ENCODE measurements at regions not wholly inside any gene's neighbourhood (a gene's known extent, or its start where the extent isn't known, plus 50 kb on each side); places are given as distances from the start of the nearest gene placed in this dataset.

- DNase-seq (ENCODE audit: low read depth in 4 of 4, low spot score in 1 of 4) = no peak
These were observed 83.6 kb upstream of the ARHGAP5 start for GRCh38 chr14:31993521-31993951.

DNA sequence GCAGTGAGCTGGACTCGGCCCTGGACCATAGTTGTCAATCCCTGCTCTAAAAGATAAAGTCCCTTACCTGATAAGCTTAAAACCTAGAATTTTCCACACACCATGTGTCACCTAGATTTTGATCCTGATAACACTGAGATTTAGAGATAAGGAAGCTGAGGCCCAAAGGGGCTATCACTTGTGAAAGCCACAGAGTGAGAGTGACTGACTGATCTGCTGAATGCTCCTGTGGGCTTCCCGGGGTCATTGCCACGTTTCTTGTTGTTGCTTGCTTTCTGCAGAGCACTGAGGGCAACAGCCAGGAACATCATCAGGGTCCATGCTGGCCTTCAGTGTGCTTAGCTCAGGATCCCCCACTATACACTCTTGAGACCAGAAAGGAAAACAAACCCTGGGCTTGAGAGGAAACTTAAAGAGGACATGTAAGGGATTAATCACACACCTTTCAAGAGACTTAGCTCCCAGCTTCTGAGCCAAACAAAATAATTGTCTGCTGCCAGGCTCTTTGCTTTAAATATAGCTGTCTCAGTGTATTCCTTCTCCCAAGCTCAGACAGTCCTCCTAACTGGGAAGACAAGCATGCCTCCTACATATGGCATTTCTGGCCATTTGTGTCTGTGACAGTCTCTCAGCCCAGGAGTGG, 82.6 kb upstream of the ARHGAP5 start:
- no peak for DNase-seq (ENCODE audit: low read depth in 4 of 4, low spot score in 1 of 4)

DNA sequence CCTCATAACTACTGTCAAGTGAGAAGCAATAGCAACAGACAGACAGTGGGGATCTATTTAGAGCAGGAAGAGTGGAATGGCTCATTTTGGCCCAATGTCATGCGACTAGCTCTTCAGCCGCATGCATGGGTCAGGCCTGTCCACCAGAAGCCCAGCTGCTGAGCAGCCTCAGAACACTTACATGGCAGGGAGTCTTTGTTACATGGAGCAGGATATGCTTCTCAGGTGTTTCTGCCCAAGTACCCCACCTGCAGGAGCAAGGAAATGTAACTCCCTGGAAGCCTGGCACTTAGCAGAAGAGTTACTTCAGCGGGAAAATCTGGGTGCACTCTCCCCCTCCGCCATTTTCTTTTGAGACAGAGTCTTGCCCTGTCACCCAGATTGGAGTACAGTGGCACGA, 73.5 kb upstream of the ARHGAP5 start:
- no peak for DNase-seq (ENCODE audit: low read depth in 4 of 4, low spot score in 1 of 4)

GRCh38 chr14:32004300-32004699, 72.8 kb upstream of the ARHGAP5 start:
- no peak for DNase-seq (ENCODE audit: low read depth in 4 of 4, low spot score in 1 of 4)

DNA sequence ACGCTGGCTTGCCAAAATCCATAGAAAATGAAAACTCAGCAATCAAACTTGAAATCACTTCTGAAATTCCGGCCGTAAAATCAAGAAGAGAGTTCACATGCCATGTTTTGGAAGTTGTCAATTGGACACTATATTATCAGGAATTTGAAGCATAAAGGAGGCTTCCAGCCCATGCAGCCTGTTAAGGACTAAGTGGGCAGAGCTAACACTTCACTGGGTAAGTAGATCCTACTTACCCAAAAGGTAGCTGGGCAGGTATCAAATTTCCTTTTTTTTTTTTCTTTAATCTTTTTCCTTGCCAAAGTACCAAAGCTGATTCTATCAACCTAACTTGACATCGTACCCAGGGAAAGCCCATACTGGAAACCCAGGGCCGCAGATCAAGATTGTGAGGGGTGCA, 71.5 kb upstream of the ARHGAP5 start:
- no peak for DNase-seq (ENCODE audit: low read depth in 4 of 4, low spot score in 1 of 4)

- DNase-seq (ENCODE audit: low read depth in 4 of 4, low spot score in 1 of 4) = no peak
These were observed 70.6 kb upstream of the ARHGAP5 start for GRCh38 chr14:32006263-32007110.

DNA sequence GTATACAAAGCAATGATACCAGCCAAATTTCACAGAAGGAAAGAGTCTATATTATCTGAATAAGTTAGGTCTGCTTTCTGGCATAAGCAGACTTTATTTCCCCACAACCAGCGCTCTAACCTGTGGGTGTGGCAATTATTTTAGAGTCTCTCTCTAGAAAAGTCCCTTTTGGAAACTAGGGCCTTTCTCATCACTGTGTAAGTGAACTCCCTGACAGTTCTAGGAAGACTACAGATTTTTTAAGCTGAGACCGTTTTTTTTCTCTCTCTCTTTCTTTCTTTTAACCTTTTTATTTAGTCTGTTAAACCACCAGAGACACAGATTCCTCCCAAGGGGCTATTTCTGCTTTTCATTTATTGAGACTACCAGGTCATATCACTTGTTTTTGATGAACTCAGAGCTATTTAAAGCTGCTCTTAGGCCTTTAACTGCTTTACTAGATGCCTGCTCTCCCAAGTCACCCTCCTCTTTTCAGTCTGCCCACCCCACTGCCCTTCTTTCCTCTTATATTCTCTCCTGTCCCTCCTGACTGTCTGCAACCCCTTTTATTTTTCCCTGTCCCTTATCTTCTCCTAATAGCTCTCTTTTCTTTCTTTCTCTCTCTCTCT, 69.2 kb upstream of the ARHGAP5 start:
- no peak for DNase-seq (ENCODE audit: low read depth in 4 of 4, low spot score in 1 of 4)

- DNase-seq (ENCODE audit: low read depth in 4 of 4, low spot score in 1 of 4) = no peak
These were observed 68.4 kb upstream of the ARHGAP5 start for GRCh38 chr14:32008602-32009193.

- no peak for DNase-seq (ENCODE audit: low read depth in 4 of 4, low spot score in 1 of 4)
These were observed 67.7 kb upstream of the ARHGAP5 start for GRCh38 chr14:32009221-32009975.

DNA sequence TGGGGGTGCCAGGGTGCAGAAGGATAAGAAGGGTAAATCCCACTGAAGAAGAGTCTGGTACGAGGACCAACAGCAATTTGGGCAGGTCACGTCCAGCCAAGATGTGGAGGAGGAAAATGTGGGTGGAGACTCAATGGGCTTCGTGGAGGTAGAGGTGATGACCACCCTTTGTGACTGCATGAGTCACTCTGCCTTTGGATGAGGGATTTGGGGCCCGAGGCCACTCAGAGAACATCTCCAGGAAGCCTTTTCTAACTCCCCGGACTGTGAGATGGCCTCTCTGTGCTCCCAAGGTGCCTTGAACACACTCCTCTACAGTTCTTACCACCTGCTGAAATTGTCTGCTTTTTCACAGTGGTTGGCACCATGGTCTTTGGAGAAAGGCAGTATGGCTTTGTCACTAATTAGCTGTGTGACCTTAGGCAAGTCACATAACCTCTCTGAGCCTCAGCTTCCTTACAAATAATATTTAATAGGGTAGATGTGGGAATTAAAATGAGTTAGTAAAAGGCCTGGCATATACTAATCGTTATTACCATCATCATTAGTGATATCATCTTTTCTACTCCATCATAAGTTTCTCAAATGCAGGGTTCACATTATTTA, 67.0 kb upstream of the ARHGAP5 start:
- DNase-seq (ENCODE audit: low read depth in 4 of 4, low spot score in 1 of 4) = no peak

DNA sequence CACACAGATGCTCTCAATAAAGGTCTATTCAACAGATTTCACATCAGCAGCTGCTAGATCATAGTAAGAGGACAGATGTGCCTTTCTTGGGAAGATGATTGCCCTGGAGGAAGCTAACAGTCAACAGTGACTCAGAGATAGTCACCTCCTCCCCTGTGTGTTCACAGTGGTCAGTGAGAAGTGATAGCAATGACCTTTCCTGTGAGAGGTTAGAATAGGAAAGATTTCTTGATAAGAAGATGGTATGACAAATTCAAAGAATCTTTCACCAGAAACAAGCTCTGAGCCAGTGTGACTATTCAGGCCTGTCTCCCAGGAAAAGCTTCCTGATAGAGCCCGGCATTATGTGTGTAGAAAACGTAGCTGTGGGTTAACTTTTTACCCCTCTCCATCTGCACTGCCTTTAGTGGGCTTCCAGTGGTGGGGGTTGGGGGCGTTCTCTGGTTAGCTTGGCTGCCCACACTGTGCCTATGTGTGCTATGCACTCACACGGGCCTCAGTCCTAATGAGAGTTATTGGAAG, 66.4 kb upstream of the ARHGAP5 start:
- no peak for DNase-seq (ENCODE audit: low read depth in 4 of 4, low spot score in 1 of 4)

DNA sequence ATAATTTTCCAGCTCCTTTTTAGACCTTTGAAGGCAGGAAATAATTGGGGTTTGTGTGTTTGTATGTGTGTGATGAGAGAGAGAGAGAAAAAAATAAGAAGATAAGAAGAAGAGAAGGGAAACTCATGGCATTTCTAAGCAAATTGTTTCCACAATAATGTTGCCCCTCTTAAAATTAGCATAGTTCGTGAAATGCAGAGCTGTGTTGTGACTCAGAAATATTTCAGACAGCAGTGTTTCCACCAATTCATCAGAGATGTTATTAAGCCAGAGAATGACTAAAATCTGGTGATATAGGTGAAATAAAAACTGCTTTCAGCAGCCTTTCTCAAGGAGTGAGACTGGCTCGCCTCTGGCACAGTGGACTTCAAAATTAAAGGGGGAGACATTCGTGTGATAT, 65.9 kb upstream of the ARHGAP5 start:
- DNase-seq (ENCODE audit: low read depth in 4 of 4, low spot score in 1 of 4) = no peak

DNA sequence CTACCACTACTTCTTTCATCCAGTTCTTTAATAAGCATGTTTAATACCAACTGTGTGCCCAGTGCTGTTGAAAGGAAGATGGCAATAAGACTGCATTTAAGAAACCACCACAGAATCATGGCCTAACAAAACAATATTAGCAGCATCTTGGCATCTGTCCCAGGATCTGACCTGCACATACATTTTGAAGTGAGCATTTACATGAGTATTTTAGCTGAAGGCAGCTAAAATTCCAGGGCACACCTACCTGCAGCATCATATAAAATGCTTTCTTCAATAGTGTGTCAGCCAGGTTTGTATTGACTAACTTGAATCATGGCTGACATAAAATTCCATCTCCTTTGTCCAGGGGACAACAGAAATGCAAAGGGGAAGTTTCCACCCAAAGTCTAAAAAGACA, 65.0 kb upstream of the ARHGAP5 start:
- DNase-seq (ENCODE audit: low read depth in 4 of 4, low spot score in 1 of 4) = no peak

DNA sequence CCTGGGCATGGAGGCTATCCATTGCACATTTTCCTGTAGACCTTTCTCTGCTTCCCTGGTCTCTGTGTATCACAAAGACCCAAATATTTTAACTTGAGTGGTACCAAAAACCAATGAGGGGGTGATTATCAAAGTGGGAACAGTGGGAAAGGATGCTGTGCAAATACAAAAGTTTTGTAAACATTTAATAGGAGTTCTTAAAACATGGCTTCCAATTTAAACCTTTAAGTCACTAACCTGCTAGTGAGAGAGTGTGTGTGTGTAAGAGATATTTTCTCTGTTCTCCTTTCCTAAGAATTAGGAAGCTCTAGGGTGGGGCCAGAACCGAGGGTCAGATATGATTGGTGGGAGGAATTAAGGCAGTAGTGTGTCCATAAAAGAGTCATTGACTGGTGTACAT, 64.5 kb upstream of the ARHGAP5 start:
- DNase-seq (ENCODE audit: low read depth in 4 of 4, low spot score in 1 of 4) = no peak

DNA sequence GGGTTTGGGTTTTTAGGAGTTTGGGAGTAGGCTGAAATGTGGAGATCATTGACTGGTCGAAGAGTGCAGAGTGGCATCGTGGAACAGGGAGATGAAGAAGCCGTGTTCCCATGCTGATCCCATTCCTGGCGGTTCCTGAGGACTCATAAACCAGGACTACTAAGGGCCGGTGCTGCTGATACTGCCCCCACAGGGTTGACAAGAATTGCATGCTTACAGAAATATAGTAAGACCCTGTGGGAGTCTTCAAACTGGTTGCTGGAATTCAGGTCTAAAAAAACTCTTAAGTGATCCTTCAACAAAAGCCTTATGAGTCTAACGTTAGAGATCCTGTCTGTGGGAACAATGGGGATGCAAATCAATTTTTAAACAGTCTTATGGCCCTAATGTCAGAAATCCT, 64.0 kb upstream of the ARHGAP5 start:
- DNase-seq (ENCODE audit: low read depth in 4 of 4, low spot score in 1 of 4) = no peak

GRCh38 chr14:32014057-32014456, 63.0 kb upstream of the ARHGAP5 start:
- DNase-seq (ENCODE audit: low read depth in 4 of 4, low spot score in 1 of 4) = no peak

DNA sequence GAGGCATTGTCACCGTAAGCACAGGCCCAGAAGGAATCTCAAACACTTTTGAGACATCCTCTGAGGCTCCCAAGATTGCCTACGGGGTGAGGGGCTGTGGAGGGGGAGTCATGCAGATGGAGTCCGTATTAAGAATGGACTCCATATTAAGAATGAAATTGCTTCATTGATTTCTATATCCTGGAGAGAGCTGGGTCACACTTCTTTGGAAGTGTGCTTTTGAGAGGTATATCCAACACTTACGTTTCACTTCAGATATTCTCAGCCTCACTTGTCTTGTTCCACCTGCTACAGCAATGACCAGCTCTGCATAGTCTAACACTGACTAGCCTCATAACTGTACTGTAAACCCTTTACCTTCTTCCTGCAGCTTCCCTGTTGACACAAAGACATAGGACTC, 62.6 kb upstream of the ARHGAP5 start:
- DNase-seq (ENCODE audit: low read depth in 4 of 4, low spot score in 1 of 4) = no peak

- DNase-seq (ENCODE audit: low read depth in 4 of 4, low spot score in 1 of 4) = no peak
These were observed 61.9 kb upstream of the ARHGAP5 start for GRCh38 chr14:32015166-32015565.

- DNase-seq (ENCODE audit: low read depth in 4 of 4, low spot score in 1 of 4) = no peak
These were observed 59.5 kb upstream of the ARHGAP5 start for GRCh38 chr14:32017587-32017986.

- no peak for DNase-seq (ENCODE audit: low read depth in 4 of 4, low spot score in 1 of 4)
These were observed 58.6 kb upstream of the ARHGAP5 start for GRCh38 chr14:32018391-32019092.
